ENCODE measurements at regions not wholly inside any gene's neighbourhood (a gene's known extent, or its start where the extent isn't known, plus 50 kb on each side); places are given as distances from the start of the nearest gene placed in this dataset.

DNA sequence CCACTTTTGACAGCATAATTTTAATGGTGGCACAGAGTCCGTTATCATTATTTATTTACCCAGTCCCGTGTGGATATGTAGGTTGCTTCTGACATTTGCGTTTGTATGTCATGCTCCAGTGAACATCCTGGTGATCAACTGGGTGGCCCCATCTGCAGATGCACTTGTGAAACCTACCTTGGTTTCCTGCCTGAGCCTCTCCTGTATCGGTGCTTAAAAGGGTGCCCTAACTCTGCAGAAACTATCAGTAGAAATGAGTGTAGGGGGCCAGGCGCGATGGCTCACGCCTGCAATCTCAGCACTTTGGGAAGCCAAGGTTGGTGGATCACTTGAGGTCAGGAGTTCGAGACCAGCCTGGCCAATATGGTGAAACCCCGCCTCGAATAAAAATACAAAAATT, 92.1 kb upstream of the IER5L start:
- no peak for TF ChIP-seq RAD21 (IDR thresholded peaks at IDR 0.05; ENCODE audit: low read length)
- no peak for TF ChIP-seq RFX5 (IDR thresholded peaks at IDR 0.05; ENCODE audit: low read depth, low read length)
- H4K8ac ChIP-seq (ENCODE audit: low read depth in 2 of 2, low read length in 2 of 2), result no peak overlapping the region
- H3K27ac ChIP-seq (ENCODE audit: insufficient read depth, low read length), result no peak overlapping the region
- H3K18ac ChIP-seq (ENCODE audit: low read depth, low read length), result no peak overlapping the region
- H3K4me3 ChIP-seq (ENCODE audit: insufficient read depth, low read depth, low read length), result no peak overlapping the region
- POLR2A ChIA-PET (ENCODE audit: unreplicated experiment), result no interaction called here
- H3K14ac ChIP-seq (replicated peaks; ENCODE audit: low read depth, low read length), result no peak overlapping the region
- intact Hi-C loops (cut with micrococcal nuclease) (no loop called here), in situ Hi-C loops (cut with MboI; ENCODE audit: low sequenced_read_pairs) (no loop called here), dilution Hi-C loops (cut with HindIII; ENCODE audit: low sequenced_read_pairs, unreplicated experiment) (no loop called here)
- H3K9me1 ChIP-seq (ENCODE audit: insufficient read depth, low read length), result no peaks in the 10 kb centered on the region; the same call in none of the 2 replicates
- H2AK5ac ChIP-seq (ENCODE audit: low read depth, low read length), result no peak overlapping the region
- H2BK20ac ChIP-seq (ENCODE audit: low read depth, low read length), result no peak overlapping the region
- no peaks in the 10 kb centered on the region for H3K36me3 ChIP-seq (ENCODE audit: control insufficient read depth, insufficient read depth, low read length)
- no peak overlapping the region for H3K9ac ChIP-seq (ENCODE audit: low read depth, low read length)
- WGBS, 2 experiments (ENCODE audit: extremely low coverage in 2 of 2, insufficient read length in 1 of 2), result 89% methylated on average over 8 of the region's 10 CpGs; no CpG with 5 or more reads in 1 of the 2 experiments
- no peak overlapping the region for H3K23ac ChIP-seq (ENCODE audit: low read depth, low read length)
- no peaks in the 10 kb centered on the region for H3K79me1 ChIP-seq (ENCODE audit: low read depth in 1 of 2, low read length in 2 of 2)
- no peak overlapping the region for H2AFZ ChIP-seq (replicated peaks; ENCODE audit: low read length, poor library complexity)
- ATAC-seq (ENCODE audit: low read depth), result no peak
- H3K9me3 ChIP-seq (ENCODE audit: control insufficient read depth, insufficient read depth, low read length), result no peaks in the 10 kb centered on the region
- CTCF ChIA-PET, result no interaction called here
- DNase-seq, result no peak
- H4K20me1 ChIP-seq (ENCODE audit: insufficient read depth, low read length), result no peaks in the 10 kb centered on the region
- H3K4me1 ChIP-seq (ENCODE audit: control insufficient read depth, insufficient read depth, low read length), result peaks cover 5% of the 10 kb centered on the region
- no peak overlapping the region for H3K4me2 ChIP-seq (ENCODE audit: low read depth, low read length)
- BruUV-seq (replicated peaks), result no TSS peak
- H3K56ac ChIP-seq (ENCODE audit: extremely low read depth, insufficient read depth, low read length), result no peak overlapping the region
- no peak overlapping the region for H2BK15ac ChIP-seq (ENCODE audit: low read depth, low read length)
- H4K5ac ChIP-seq (ENCODE audit: low read depth, low read length), result no peak overlapping the region
- H2AK9ac ChIP-seq (replicated peaks; ENCODE audit: low read depth, low read length, poor library complexity), result no peak overlapping the region
- H2BK5ac ChIP-seq (ENCODE audit: low read depth, low read length, poor library complexity, severe bottlenecking), result no peak overlapping the region
- no peak overlapping the region for H2BK120ac ChIP-seq (ENCODE audit: low read depth, low read length)
- H4K91ac ChIP-seq (ENCODE audit: insufficient read depth, low read depth, low read length), result no peak overlapping the region
- H3K27me3 ChIP-seq (ENCODE audit: control insufficient read depth, insufficient read depth, low read length), result peaks cover 21% of the 10 kb centered on the region
- no peak overlapping the region for H3K4ac ChIP-seq (ENCODE audit: low read depth, low read length)
